IPS DF 6.9 (cell line): ENCODE measurements at regions not wholly inside any gene's neighbourhood (a gene's known extent, or its start where the extent isn't known, plus 50 kb on each side); places are given as distances from the start of the nearest gene placed in this dataset.

Source experiments
- DNase-seq: peaks from one replicate; pipeline ENCODE4 v3.0.0-alpha.2; 2013; ENCODE audit warnings: low read depth, low spot score
- H3K27ac ChIP-seq: one replicate; pipeline ENCODE4 v1.5.1; 2013; ENCODE audit warnings: low read length, control low read depth
- H3K27me3 ChIP-seq: 2 replicates; pipeline ENCODE4 v1.6.1; 2013; ENCODE audit warnings: mild to moderate bottlenecking, low read length; ENCODE audit not compliant: control insufficient read depth, insufficient read depth
- H3K36me3 ChIP-seq: 2 replicates; pipeline ENCODE4 v1.6.1; 2013; ENCODE audit warnings: low read length; ENCODE audit not compliant: control insufficient read depth, insufficient read depth
- H3K4me1 ChIP-seq: 2 replicates; pipeline ENCODE4 v1.6.1; 2013; ENCODE audit warnings: low read length; ENCODE audit not compliant: control insufficient read depth, insufficient read depth
- H3K4me3 ChIP-seq: 2 replicates; pipeline ENCODE4 v1.5.1; 2013; ENCODE audit warnings: mild to moderate bottlenecking, low read length
- H3K9me3 ChIP-seq: 2 replicates; pipeline ENCODE4 v1.6.1; 2013; ENCODE audit warnings: low read length, inconsistent platforms; ENCODE audit not compliant: control insufficient read depth, insufficient read depth
- WGBS: extraction: QIAGEN DNeasy Blood & Tissue Kit; methylation state at CpG from one replicate; pipeline ENCODE4 v1.1.7; 2013; ENCODE audit warnings: mixed read lengths, missing lambda C conversion rate; ENCODE audit not compliant: insufficient read length, insufficient coverage; 5-methylcytosine and 5-hydroxymethylcytosine counted together

DNA sequence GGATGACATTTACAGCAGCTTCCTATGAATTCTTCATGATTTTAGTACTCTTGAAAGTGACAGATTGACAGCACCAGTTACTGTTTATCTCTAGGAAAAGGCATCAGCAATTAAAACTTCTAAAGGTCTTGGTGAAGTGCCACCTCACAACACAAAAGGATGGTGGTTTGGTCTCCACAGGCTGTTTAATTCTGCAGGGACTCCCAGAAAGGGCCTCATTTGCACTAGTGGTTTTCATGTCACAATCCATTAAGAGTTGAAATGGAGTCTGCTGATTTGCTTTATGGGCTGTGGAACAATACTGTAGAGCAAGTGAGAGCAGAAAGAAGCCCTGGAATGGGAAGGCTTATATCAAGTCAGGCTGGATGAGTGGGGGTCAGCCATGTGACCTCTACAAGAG, 225.3 kb upstream of the KCNMB2 start:
- H3K4me3 ChIP-seq = no peak overlapping the region
- no peaks in the 10 kb centered on the region for H3K4me1 ChIP-seq
- DNase-seq = no peak
- no peaks in the 10 kb centered on the region for H3K9me3 ChIP-seq
- H3K36me3 ChIP-seq = no peaks in the 10 kb centered on the region
- H3K27ac ChIP-seq = no peak overlapping the region
- H3K27me3 ChIP-seq = no peaks in the 10 kb centered on the region

DNA sequence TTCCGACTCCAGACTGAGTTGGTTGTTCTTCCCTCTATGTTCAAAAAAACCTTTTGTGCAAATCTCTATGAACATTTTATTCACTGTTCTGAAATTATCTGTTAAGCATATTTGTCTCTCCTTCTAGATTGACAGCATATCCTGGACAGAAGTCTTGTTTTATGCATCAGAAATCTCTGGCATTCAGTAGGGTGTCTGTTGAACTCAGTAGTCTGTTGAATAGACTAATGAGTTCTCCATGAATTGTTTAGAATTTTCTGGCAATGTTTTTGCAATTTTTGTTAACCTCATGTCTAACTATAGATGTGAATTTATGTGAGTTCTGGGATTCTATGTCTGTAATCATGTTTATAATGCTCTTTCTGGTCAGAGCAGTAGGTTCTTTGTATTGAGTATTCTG, 222.5 kb upstream of the KCNMB2 start:
- no peak overlapping the region for H3K4me3 ChIP-seq
- WGBS = no CpG with 5 or more reads among the region's 1 CpG

DNA sequence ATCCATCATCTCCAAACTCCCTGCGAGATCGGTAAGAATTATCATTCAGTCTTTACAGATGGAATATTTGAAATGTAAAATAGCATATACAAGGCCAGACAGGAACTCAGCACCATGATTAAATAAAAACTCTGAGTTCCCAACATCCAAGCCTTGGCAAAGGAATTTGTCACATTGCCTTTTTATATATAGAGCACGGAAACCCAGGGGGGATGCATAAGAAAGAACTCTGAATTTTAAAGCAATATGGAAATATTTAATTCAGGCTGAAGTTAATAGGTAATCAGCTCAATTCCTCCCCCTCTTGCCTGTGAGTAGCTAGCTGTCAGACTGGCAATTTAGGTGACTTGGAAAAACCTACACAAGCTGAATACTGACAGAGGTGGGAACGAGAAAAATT, 217.9 kb upstream of the KCNMB2 start:
- Histone ChIP-seq H3K9me3 (no peaks in the 10 kb centered on the region), H3K4me3 (no peak overlapping the region), H3K4me1 (no peaks in the 10 kb centered on the region; the same call in 1 of the 2 replicates), H3K27me3 (no peaks in the 10 kb centered on the region), H3K27ac (no peak overlapping the region), H3K36me3 (no peaks in the 10 kb centered on the region)
- no CpG with 5 or more reads among the region's 4 CpGs for WGBS
- no peak for DNase-seq

More for the DNA sequence above, 222.5 kb upstream of the KCNMB2 start:
- H3K9me3 ChIP-seq = no peaks in the 10 kb centered on the region
- no peaks in the 10 kb centered on the region for H3K27me3 ChIP-seq
- DNase-seq = no peak
- H3K27ac ChIP-seq = no peak overlapping the region
- no peaks in the 10 kb centered on the region; the same call in 1 of the 2 replicates for H3K4me1 ChIP-seq
- H3K36me3 ChIP-seq = no peaks in the 10 kb centered on the region

DNA sequence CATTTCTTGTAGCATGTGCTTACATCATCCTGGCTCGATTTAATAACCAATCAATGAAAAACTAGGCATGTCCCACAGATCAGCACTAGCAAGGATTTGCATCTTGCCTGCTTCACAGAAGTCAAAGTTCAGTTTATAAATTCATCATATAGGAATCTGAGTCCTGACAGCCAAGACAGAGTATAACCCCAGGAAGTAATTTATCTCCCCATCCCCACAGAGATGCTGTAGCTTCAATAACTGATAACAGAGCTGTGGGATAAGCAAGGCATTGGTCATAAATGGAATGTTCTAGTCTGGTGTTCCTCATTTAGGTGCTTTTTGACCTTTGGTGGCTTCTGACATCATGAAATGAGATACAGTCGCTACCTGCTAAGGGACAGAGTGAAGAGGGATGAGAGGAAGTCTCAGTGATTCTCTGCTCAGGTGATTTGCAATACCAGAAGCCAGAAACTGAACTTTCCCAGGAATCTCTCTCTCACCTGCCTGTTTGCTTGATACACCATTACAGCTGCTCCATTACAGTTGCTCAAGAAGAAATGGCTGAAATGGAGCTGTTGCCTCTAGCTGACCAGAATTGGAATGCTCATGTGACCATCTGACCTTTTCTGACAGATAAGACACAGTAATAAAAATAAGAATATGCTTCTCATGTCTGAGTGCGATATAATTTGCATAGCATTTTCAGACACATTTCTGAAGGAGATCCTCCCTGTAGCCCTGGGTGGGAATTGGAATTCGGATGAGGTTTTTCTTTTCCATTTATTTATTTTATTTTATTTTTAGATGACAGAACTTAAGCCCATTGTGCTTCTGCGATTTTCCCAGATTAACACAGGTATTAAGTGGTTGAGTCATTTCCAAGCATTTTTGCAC, 217.1 kb upstream of the KCNMB2 start:
- WGBS = no CpG with 5 or more reads among the region's 5 CpGs
- no peak for DNase-seq
- Histone ChIP-seq H3K27ac (no peak overlapping the region), H3K9me3 (no peaks in the 10 kb centered on the region), H3K4me1 (no peaks in the 10 kb centered on the region; the same call in 1 of the 2 replicates), H3K4me3 (no peak overlapping the region), H3K36me3 (no peaks in the 10 kb centered on the region), H3K27me3 (no peaks in the 10 kb centered on the region)

DNA sequence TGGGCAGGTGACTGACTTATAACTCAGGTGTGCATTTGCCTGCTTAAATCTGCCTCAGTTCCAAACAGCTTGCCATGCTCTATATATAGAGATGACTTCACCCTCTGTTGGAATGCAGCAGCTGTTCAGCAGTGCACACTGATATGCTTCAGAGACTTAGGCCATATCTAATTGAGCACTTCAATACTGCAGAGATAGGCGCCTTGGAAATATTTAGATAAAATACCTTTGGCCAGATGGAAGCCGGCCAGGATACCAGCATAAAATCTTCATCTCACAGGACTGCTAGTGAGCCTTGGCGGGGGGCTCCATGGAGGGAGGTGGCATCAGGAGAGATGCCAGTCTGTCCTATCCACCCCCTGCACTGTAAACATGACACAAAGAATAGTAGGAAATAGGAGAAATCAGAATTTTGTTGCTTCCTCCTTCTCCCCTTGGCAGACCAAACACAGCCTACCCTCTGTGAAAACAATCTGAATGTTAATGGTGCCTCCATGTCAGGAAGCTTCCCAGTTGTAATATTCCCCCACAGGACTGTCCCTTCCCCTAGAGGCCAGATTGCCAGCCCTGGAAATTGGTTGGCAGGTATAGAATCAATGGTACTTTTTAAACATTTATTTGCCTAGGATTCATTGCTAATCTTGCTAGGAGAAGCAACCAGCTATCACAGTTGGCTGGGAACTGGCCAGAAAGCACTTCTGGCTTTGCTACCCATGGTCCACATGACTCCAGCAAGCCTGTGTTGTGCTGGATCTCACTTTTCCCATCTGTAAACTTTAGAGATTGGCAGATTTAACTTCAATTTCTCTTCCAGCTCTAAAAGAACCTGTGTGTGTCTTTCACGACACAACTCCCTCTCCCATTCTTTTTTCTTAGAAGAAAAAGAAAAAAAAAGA, 215.5 kb upstream of the KCNMB2 start:
- H3K9me3 ChIP-seq = no peaks in the 10 kb centered on the region

DNA sequence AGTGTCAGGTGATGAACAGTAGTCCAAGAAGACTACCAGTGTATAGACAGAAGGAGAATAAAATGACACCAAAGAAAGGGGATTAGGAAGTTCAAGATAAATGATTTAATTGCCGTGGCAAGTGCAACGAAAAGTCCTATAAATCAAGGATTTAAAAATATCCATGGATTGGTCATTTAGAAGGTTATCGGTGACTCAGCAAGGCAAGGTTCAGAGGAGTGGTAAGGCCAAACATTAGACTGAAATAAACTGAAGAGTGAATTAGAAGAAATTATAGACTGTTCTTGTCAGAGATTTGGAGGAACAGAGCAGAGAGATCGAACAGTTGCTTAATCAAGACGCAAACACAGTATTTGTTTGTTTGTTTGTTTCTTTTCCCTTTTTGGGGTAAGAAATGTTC, 211.9 kb upstream of the KCNMB2 start:
- H3K27ac ChIP-seq = no peak overlapping the region
- no CpG with 5 or more reads among the region's 5 CpGs for WGBS
- no peaks in the 10 kb centered on the region for H3K4me1 ChIP-seq
- H3K36me3 ChIP-seq = no peaks in the 10 kb centered on the region
- H3K9me3 ChIP-seq = no peaks in the 10 kb centered on the region
- H3K4me3 ChIP-seq = no peak overlapping the region
- no peaks in the 10 kb centered on the region for H3K27me3 ChIP-seq
- DNase-seq = no peak

More for the DNA sequence above, 215.5 kb upstream of the KCNMB2 start:
- H3K4me1 ChIP-seq = no peaks in the 10 kb centered on the region; the same call in 1 of the 2 replicates
- no peaks in the 10 kb centered on the region for H3K27me3 ChIP-seq
- no peak overlapping the region for H3K4me3 ChIP-seq
- no peak for DNase-seq
- H3K27ac ChIP-seq = no peak overlapping the region
- WGBS = no CpG with 5 or more reads among the region's 4 CpGs
- H3K36me3 ChIP-seq = no peaks in the 10 kb centered on the region

DNA sequence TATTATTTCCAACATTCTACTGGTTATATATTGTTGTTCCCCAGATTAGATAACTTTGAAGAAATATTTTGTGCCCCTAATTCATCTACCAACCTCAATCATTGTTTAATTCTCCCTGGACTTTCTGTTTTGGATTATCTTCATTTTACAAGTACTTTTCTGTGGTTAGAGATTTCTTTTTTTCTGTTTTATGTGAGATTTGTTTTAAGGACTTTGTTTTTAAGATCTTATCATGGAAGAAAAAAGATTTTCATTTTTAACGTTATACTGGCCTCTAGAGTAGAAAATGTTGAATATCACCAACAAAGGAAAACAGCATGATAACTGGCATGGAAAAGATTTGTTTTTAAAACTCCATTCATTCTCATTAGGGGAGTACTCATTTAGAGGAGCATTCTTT, 210.9 kb upstream of the KCNMB2 start:
- WGBS = no CpG with 5 or more reads among the region's 1 CpG
- no peak overlapping the region for H3K27ac ChIP-seq

DNA sequence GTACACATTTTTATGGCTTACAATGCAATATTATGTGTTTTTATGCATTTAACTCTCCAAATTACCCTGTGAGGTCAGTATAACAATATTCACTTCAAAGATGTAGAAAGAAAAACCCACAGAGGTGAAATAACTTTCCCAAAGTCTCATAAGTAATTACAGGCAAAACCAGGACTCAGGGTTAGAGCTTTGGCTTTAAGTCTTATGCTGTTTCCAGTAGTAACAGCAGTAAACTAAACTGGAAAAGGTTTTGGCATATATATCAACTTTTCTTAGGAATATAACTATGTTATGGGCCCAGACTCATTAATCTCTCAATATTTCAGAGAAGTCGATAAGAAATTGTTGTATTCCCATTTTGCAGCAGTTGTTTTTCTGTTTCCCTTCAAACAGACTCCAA, 206.3 kb upstream of the KCNMB2 start:
- no peak overlapping the region for H3K27ac ChIP-seq
- no CpG with 5 or more reads among the region's 1 CpG for WGBS
- no peak overlapping the region for H3K4me3 ChIP-seq
- DNase-seq = no peak
- H3K4me1 ChIP-seq = no peaks in the 10 kb centered on the region
- no peaks in the 10 kb centered on the region for H3K36me3 ChIP-seq
- no peaks in the 10 kb centered on the region for H3K27me3 ChIP-seq
- H3K9me3 ChIP-seq = no peaks in the 10 kb centered on the region

More for the DNA sequence above, 210.9 kb upstream of the KCNMB2 start:
- Histone ChIP-seq H3K4me3 (no peak overlapping the region), H3K27me3 (no peaks in the 10 kb centered on the region), H3K4me1 (no peaks in the 10 kb centered on the region), H3K9me3 (no peaks in the 10 kb centered on the region), H3K36me3 (no peaks in the 10 kb centered on the region)
- no peak for DNase-seq

DNA sequence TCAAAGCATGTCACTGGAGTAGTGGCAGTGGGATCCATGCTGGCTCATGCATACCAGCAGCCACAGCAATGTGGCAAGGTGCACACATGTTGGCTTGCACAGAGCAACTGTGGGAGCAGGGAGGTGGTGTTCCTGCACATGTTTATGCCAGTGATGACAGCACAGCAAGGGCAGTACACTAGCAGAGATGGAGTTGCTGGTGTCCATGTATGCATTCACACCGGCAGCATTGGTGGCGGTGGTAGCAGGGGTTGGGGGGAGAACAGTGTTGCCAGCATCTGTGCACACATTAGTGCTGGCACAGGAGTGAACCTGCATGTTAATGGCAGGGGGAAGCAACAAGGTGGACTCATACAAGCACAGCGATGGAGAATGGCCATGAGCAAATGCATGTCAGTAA, 202.0 kb upstream of the KCNMB2 start:
- Histone ChIP-seq H3K9me3 (no peaks in the 10 kb centered on the region), H3K27me3 (no peaks in the 10 kb centered on the region), H3K4me3 (no peak overlapping the region), H3K36me3 (no peaks in the 10 kb centered on the region), H3K4me1 (no peaks in the 10 kb centered on the region), H3K27ac (no peak overlapping the region)
- no peak for DNase-seq
- WGBS = no CpG with 5 or more reads among the region's 3 CpGs

DNA sequence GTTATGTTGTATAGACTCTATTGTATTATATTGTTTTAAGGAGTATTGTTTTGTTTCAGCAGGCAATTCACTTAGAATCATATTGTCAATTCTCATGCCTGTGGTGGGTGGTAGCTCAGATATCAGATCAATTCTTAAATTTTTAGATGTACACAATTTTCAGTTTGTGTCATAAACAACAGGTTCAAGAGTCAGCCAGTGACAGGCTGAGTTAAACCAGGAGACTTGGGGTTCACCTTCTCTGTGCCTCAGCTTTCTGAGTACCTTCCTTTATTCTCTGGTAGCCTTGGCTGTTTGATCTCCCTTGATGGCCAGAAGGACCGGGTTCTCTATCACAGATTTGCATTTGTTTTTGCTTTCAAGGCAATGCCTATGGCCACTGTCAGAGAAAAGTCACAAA, 199.9 kb upstream of the KCNMB2 start:
- Histone ChIP-seq H3K27ac (no peak overlapping the region), H3K36me3 (no peaks in the 10 kb centered on the region), H3K4me3 (no peak overlapping the region), H3K27me3 (no peaks in the 10 kb centered on the region), H3K9me3 (no peaks in the 10 kb centered on the region), H3K4me1 (no peaks in the 10 kb centered on the region)
- no peak for DNase-seq
- no CpG with 5 or more reads among the region's 1 CpG for WGBS
